GM21447 (cell line): ENCODE measurements at regions not wholly inside any gene's neighbourhood (a gene's known extent, or its start where the extent isn't known, plus 50 kb on each side); places are given as distances from the start of the nearest gene placed in this dataset.

Source experiments
- ATAC-seq: cut with Tn5 transposase; IDR thresholded peaks from one replicate; pipeline ENCODE4 v1.9.1; 2021; ENCODE audit not compliant: unreplicated experiment

- no peak for ATAC-seq
Observed at GRCh38 chr12:17266856-17267255, 660.9 kb upstream of the LMO3 start.

- no peak for ATAC-seq
Observed at GRCh38 chr12:17264603-17265002, 658.6 kb upstream of the LMO3 start.

GRCh38 chr12:17239874-17240273 lies 633.9 kb upstream of the LMO3 start:
- no peak for ATAC-seq

GRCh38 chr12:17235996-17236395 lies 630.0 kb upstream of the LMO3 start:
- ATAC-seq = no peak

GRCh38 chr12:17215759-17216570 lies 610.0 kb upstream of the LMO3 start:
- ATAC-seq = no peak

GRCh38 chr12:17214929-17215328 lies 609.0 kb upstream of the LMO3 start:
- no peak for ATAC-seq

- no peak for ATAC-seq
Observed at GRCh38 chr12:17206553-17206952, 600.6 kb upstream of the LMO3 start.

- no peak for ATAC-seq
Observed at GRCh38 chr12:17204289-17205054, 598.5 kb upstream of the LMO3 start.

GRCh38 chr12:17203497-17203896 lies 597.5 kb upstream of the LMO3 start:
- ATAC-seq = no peak

- no peak for ATAC-seq
Observed at GRCh38 chr12:17197971-17198370, 592.0 kb upstream of the LMO3 start.

GRCh38 chr12:17192721-17193120 lies 586.8 kb upstream of the LMO3 start:
- no peak for ATAC-seq

GRCh38 chr12:17169726-17170471 lies 563.9 kb upstream of the LMO3 start:
- ATAC-seq = no peak

- no peak for ATAC-seq
Observed at GRCh38 chr12:17159506-17160300, 553.7 kb upstream of the LMO3 start.

- ATAC-seq = no peak
Observed at GRCh38 chr12:17158201-17158600, 552.2 kb upstream of the LMO3 start.

GRCh38 chr12:17151917-17152316 lies 546.0 kb upstream of the LMO3 start:
- ATAC-seq = no peak

- no peak for ATAC-seq
Observed at GRCh38 chr12:17148706-17149105, 542.7 kb upstream of the LMO3 start.

- ATAC-seq = no peak
Observed at GRCh38 chr12:17142856-17143255, 536.9 kb upstream of the LMO3 start.

GRCh38 chr12:17139931-17140330 lies 534.0 kb upstream of the LMO3 start:
- no peak for ATAC-seq

GRCh38 chr12:17137396-17137795 lies 531.4 kb upstream of the LMO3 start:
- no peak for ATAC-seq

GRCh38 chr12:17134315-17134714 lies 528.4 kb upstream of the LMO3 start:
- ATAC-seq = no peak

GRCh38 chr12:17132336-17132735 lies 526.4 kb upstream of the LMO3 start:
- no peak for ATAC-seq
